ENCODE measurements at regions not wholly inside any gene's neighbourhood (a gene's known extent, or its start where the extent isn't known, plus 50 kb on each side); places are given as distances from the start of the nearest gene placed in this dataset.
"Not testable (repeated sequence)": the region's sequence is repeated elsewhere in the genome, so short reads cannot be mapped to it uniquely, and the experiment has no call there.

GRCh38 chr2:116318551-116318950 is 1495.9 kb upstream of the DDX18 start:
- DNase-seq (ENCODE audit: low read depth in 4 of 4, low spot score in 3 of 4) = not testable (repeated sequence)

- no peak for DNase-seq (ENCODE audit: low read depth in 4 of 4, low spot score in 3 of 4)
Observed at GRCh38 chr2:116319001-116319400, 1495.5 kb upstream of the DDX18 start.

GRCh38 chr2:116319935-116320334 is 1494.6 kb upstream of the DDX18 start:
- no peak for DNase-seq (ENCODE audit: low read depth in 4 of 4, low spot score in 3 of 4)

GRCh38 chr2:116329280-116329679 is 1485.2 kb upstream of the DDX18 start:
- no peak for DNase-seq (ENCODE audit: low read depth in 4 of 4, low spot score in 3 of 4)

- no peak for DNase-seq (ENCODE audit: low read depth in 4 of 4, low spot score in 3 of 4)
Observed at GRCh38 chr2:116340690-116341089, 1473.8 kb upstream of the DDX18 start.

GRCh38 chr2:116366212-116366611 is 1448.3 kb upstream of the DDX18 start:
- DNase-seq (ENCODE audit: low read depth in 4 of 4, low spot score in 3 of 4) = no peak

- no peak for DNase-seq (ENCODE audit: low read depth in 4 of 4, low spot score in 3 of 4)
Observed at GRCh38 chr2:116378786-116379185, 1435.7 kb upstream of the DDX18 start.

GRCh38 chr2:116411211-116411610 is 1403.3 kb upstream of the DDX18 start:
- no peak for DNase-seq (ENCODE audit: low read depth in 4 of 4, low spot score in 3 of 4)

GRCh38 chr2:116413659-116414058 is 1400.8 kb upstream of the DDX18 start:
- no peak for DNase-seq (ENCODE audit: low read depth in 4 of 4, low spot score in 3 of 4)

GRCh38 chr2:116416731-116417377 is 1397.6 kb upstream of the DDX18 start:
- DNase-seq (ENCODE audit: low read depth in 4 of 4, low spot score in 3 of 4) = no peak

- DNase-seq (ENCODE audit: low read depth in 4 of 4, low spot score in 3 of 4) = no peak
Observed at GRCh38 chr2:116435648-116436047, 1378.8 kb upstream of the DDX18 start.

GRCh38 chr2:116440104-116440653 is 1374.3 kb upstream of the DDX18 start:
- DNase-seq (ENCODE audit: low read depth in 4 of 4, low spot score in 3 of 4) = no peak

GRCh38 chr2:116442418-116442817 is 1372.1 kb upstream of the DDX18 start:
- no peak for DNase-seq (ENCODE audit: low read depth in 4 of 4, low spot score in 3 of 4)

- DNase-seq (ENCODE audit: low read depth in 4 of 4, low spot score in 3 of 4) = no peak
Observed at GRCh38 chr2:116444256-116444872, 1370.1 kb upstream of the DDX18 start.

GRCh38 chr2:116450990-116451389 is 1363.5 kb upstream of the DDX18 start:
- no peak for DNase-seq (ENCODE audit: low read depth in 4 of 4, low spot score in 3 of 4)

GRCh38 chr2:116452651-116453050 is 1361.8 kb upstream of the DDX18 start:
- no peak for DNase-seq (ENCODE audit: low read depth in 4 of 4, low spot score in 3 of 4)

GRCh38 chr2:116456429-116456828 is 1358.1 kb upstream of the DDX18 start:
- DNase-seq (ENCODE audit: low read depth in 4 of 4, low spot score in 3 of 4) = no peak

GRCh38 chr2:116467243-116467642 is 1347.2 kb upstream of the DDX18 start:
- no peak for DNase-seq (ENCODE audit: low read depth in 4 of 4, low spot score in 3 of 4)

GRCh38 chr2:116477229-116477628 is 1337.3 kb upstream of the DDX18 start:
- no peak for DNase-seq (ENCODE audit: low read depth in 4 of 4, low spot score in 3 of 4)

GRCh38 chr2:116487336-116487735 is 1327.2 kb upstream of the DDX18 start:
- DNase-seq (ENCODE audit: low read depth in 4 of 4, low spot score in 3 of 4) = no peak

- no peak for DNase-seq (ENCODE audit: low read depth in 4 of 4, low spot score in 3 of 4)
Observed at GRCh38 chr2:116489292-116489691, 1325.2 kb upstream of the DDX18 start.

- no peak for DNase-seq (ENCODE audit: low read depth in 4 of 4, low spot score in 3 of 4)
Observed at GRCh38 chr2:116489944-116490343, 1324.5 kb upstream of the DDX18 start.

All from right renal pelvis (tissue), 4 donors.